OCI-LY3 (cell line): ENCODE measurements at regions not wholly inside any gene's neighbourhood (a gene's known extent, or its start where the extent isn't known, plus 50 kb on each side); places are given as distances from the start of the nearest gene placed in this dataset.

Experiments used
- CTCF ChIP-seq: fragments of 200-600, 300-600 bp; sonication (generic); IDR thresholded peaks from 2 replicates; pipeline ENCODE4 v1.5.1; 2014; ENCODE audit warnings: antibody characterized with exemption, low read length, low read depth
- EZH2phosphoT487 ChIP-seq: fragments of 200-600 bp; shearing (Covaris generic); IDR thresholded peaks from 2 replicates; pipeline ENCODE4 v1.6.1; 2018; ENCODE audit warnings: antibody characterized with exemption, mixed run types, low read depth

GRCh38 chr4:187577941-187578480 is 417.6 kb upstream of the ZFP42 start:
- no peak for TF ChIP-seq CTCF
- TF ChIP-seq EZH2phosphoT487: no peak
